HG02642 (cell line): ENCODE measurements at regions not wholly inside any gene's neighbourhood (a gene's known extent, or its start where the extent isn't known, plus 50 kb on each side); places are given as distances from the start of the nearest gene placed in this dataset.
"Not testable (repeated sequence)": the region's sequence is repeated elsewhere in the genome, so short reads cannot be mapped to it uniquely, and the experiment has no call there.

Experiments
- ATAC-seq: cut with Tn5 transposase; IDR thresholded peaks from one replicate; pipeline ENCODE4 v1.9.1; 2021; ENCODE audit warnings: mild to moderate bottlenecking; ENCODE audit not compliant: unreplicated experiment, poor library complexity

- no peak for ATAC-seq
These were observed 55.9 kb downstream of the BHLHE40 start for GRCh38 chr3:5035113-5035512.

DNA sequence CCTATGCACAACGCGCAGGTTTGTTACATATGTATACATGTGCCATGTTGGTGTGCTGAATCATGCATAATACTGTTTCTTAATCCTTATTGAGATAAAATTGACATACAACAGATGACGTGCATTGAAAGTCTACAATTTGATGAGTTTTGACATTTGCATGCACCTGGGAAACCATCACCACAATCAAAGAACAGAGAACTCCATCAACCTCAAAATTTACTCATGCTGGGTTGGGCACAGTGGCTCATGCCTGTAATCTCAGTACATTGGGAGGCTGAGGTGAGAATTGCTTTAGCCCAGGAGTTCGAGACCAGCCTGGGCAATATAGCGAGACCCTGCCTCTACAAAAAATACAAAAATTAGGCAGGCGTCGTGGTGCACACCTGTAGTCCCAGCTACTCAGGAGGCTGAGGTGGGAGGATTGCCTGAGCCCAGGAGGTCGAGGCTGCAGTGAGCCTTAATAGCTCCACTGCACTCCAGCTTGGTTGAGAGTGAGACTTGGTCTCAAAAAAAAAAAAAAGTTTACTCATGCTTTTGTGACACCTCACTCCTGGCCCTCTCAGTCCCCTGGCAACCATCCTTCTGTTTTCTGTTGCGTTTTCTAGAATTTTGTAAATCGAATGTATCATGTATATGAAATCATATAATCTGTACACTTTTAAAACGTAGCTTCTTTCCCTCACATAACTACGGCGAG lies 56.6 kb downstream of the BHLHE40 start:
- ATAC-seq, result no peak

GRCh38 chr3:5036392-5036766 lies 57.1 kb downstream of the BHLHE40 start:
- no peak for ATAC-seq

- ATAC-seq, result no peak
These were observed 57.6 kb downstream of the BHLHE40 start for GRCh38 chr3:5036858-5037257.

GRCh38 chr3:5039585-5039984 lies 60.3 kb downstream of the BHLHE40 start:
- ATAC-seq, result no peak

GRCh38 chr3:5041315-5041714 lies 62.1 kb downstream of the BHLHE40 start:
- ATAC-seq, result no peak

GRCh38 chr3:5045961-5046360 lies 66.7 kb downstream of the BHLHE40 start:
- ATAC-seq, result no peak

DNA sequence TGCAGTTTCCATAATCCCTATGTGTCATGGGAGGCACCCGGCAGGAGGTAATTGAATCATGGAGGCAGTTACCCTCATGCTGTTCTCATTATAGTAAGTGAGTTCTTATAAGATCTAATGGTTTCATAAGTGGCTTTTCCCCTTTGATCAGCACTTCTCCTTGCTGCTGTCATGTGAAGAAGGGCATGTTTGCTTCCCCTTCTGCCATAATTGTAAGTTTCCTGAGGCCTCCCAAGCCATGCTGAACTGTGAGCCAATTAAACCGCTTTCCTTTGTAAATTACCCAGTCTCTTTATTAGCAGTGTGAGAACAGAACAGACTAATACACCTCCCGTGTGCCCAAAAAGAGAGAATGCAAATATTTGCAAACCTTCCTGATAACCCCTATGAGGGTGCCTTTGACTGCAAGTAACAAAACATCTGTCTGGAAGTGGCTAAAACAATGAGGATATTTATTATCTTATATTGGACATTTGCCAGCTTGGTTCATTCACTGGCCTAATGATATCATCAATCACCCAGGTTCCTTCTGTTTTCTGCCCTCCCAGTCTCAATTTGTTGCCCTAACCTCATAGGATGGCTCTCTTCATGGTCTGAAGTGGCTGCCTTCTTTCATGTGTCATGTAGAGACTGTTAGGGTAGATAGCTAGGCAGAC lies 68.7 kb downstream of the BHLHE40 start:
- ATAC-seq, result no peak

DNA sequence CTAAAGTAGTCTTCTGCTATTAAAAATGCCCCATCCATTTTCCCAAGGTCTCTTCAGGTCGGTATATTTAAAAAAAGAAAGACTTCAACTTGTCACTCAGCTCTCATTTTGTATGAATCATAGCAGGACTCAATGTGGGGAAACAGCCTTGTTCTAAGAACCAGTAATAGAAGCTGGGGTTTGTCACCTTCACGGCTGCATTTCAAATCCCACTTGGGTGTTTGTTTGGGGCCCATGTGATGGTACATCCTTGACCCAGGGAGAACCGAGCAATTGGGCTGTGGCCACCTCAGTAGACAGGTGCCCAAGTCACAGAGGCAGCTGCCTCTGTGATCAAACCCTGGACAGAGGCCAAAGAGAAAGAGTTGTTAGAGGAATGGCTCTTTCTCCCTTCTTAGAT lies 70.3 kb upstream of the ARL8B start:
- ATAC-seq, result no peak

- no peak for ATAC-seq
These were observed 69.8 kb upstream of the ARL8B start for GRCh38 chr3:5052247-5052646.

GRCh38 chr3:5053021-5053831 lies 68.9 kb upstream of the ARL8B start:
- ATAC-seq, result no peak

DNA sequence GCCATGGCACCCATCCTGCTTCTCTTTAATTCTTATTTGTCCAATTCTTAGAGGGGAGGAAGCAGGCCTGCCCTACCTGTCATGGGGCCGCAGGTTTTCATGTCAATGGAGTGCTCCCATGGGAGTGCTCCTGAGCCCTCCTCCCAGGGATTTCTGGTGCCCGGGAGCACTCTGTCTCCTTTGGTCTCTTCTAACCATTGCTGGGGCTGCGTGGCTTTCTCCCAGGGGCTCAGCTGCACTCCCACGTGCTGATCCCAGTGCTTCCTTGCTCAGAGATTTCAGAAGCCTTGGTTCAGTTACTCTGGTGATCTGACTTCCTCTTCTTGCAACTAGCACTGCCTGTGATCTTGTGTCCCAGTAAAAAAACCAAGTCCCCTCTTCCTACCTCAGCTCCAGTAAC lies 68.0 kb upstream of the ARL8B start:
- ATAC-seq, result no peak

- not testable (repeated sequence) for ATAC-seq
These were observed 67.5 kb upstream of the ARL8B start for GRCh38 chr3:5054579-5054978.

DNA sequence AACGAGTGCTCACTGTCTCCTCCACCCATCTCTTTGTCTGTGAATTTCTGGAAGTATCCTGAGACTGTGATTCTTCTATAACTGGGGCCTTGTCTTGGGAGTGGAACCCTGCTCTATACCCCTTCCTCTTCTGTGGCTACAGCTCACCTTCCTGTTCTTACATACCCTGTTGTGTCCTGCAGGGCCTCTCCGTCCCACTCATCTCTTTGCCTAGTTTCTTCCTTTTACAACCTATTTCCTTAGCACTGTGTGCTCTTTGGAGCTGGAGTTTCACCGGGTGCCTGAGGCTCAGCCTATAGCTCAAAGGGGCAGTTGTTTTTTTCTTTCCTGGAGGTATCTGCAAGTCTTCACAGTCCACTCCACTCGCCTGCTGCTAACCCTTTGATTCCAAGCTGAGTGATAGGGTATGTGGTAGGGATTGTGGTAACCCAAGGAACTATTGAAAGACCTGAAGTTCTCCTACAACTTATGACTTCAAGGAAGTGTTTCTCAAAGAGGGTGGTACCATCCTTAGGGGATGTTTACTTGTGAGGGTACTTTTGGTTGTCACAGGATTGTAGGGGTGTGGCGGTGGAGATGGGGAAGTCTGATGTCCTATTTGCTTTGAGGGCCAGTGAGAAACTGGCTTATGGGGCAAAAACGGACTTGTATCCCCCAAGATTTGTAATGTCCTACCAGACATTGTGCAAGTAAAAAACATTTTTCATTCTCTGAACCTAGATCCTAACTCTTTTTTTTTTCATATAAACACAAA lies 66.6 kb upstream of the ARL8B start:
- no peak for ATAC-seq

- ATAC-seq, result no peak
These were observed 66.0 kb upstream of the ARL8B start for GRCh38 chr3:5056111-5056391.

- no peak for ATAC-seq
These were observed 64.8 kb upstream of the ARL8B start for GRCh38 chr3:5057272-5057671.

DNA sequence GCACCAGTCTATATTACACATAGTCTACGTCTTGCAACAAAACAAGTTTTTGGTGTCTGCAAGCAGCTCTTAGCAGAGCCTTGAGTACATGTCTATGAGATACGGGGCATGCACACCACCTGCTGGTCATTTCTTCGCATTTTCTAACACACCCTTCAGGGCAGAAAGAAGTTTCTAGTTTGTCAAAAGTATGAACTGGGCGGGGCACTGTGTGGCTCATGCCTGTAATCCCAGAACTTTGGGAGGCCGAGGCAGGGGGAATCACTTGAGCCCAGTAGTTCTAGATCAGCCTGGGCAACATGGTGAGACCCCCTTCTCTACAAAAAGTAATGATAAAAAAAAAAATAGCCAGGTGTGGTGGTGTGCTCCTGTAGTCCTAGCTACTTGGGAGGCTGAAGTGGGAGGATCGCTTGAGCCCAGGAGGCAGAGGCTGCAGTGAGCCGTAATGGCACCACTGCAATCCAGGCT lies 64.2 kb upstream of the ARL8B start:
- peak; percentile 90 for ATAC-seq

GRCh38 chr3:5058471-5058951 lies 63.6 kb upstream of the ARL8B start:
- ATAC-seq, result no peak

- ATAC-seq, result no peak
These were observed 62.3 kb upstream of the ARL8B start for GRCh38 chr3:5059782-5060181.

GRCh38 chr3:5061218-5061569 lies 60.9 kb upstream of the ARL8B start:
- no peak for ATAC-seq

- ATAC-seq, result no peak
These were observed 58.4 kb upstream of the ARL8B start for GRCh38 chr3:5063724-5064123.
